ENCODE measurements at regions not wholly inside any gene's neighbourhood (a gene's known extent, or its start where the extent isn't known, plus 50 kb on each side); places are given as distances from the start of the nearest gene placed in this dataset.
"Not testable (repeated sequence)": the region's sequence is repeated elsewhere in the genome, so short reads cannot be mapped to it uniquely, and the experiment has no call there.

DNA sequence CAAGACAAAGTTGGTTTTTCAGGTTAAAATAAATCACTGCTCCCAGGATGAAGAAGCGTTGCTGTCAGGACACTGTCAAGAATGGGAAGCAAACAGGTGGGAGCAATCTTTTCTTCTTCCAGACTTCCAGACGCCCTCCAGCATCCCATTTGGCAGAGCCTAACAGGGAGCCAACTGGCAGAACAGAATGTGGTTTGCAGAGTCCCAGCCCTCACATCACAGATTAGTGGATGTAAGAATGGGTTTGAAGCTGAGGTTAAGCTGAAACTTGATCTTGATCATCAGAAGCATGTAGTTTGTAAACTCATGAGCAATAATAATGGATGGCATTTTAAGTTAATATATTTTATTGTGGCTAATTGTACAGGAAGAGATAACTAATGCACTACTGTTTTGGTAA, 636.4 kb downstream of the SLC6A15 start:
- DNase-seq, result no peak

DNA sequence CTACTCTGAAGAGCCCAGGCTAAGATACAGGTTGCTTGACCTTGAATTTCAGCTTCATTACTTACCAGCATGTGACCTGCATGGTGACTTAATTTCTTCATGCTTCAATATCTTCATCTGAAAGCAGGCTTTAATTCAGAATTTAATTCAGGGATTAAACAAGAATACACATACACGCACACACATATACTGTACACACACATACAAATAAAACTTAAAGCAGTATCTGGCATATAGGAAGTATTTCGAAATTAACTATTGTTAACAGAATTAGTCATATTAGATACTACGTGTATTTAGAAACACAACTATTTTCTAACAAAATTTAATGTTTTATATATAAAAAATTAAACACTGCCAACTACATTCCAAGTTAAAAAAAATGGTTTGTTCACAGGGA, 640.3 kb downstream of the SLC6A15 start:
- no peak for DNase-seq

DNA sequence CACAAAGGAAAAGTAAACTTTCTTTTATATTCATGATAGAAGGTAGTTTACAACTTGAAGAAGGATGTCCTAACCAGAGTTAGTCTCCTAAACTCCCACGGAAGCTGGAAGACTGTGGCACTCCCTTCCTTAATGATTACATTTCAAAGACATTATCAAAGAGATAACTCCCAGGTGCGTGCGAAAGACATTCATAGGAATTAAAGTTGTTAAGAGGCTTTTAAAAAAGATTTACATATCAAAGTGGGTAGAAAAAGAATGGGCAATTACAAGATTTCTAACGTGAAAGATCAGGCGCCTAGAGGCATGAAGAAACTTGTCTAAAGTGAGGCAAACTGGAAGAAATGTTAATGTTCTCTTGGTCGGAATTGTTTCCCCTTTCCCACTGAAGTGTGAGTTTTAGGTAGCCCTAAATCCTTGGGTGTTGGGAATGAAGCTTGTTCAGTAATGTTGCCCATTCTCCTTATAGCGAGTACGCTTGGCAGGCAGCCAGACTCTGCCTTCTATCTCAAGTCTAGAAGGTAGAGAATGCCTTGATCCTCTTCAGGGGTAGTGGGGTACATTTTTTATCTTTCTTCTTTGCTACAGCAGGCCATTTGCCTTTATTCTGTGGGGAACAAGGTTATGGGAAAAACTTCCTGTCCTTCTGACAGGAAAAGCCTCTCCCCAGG, 642.0 kb downstream of the SLC6A15 start:
- no peak for DNase-seq

DNA sequence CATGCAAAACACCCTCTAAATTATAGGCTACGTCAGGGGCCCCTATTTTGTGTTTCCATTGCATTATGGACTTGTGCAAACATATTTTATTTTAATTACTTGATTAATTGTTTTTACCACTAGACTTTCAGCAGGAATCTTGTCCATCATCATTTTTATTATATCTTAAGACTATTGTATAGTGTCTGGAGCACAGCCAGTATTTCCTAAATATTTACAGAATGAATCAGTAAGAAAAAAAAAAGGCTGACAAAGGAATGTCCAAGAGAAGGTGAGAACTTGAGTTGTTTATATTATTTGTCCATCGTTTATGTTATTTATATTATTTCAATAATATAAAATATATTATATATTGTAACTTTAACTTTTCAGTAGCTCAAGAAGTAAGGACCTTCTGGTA, 664.7 kb downstream of the SLC6A15 start:
- DNase-seq, result no peak

DNA sequence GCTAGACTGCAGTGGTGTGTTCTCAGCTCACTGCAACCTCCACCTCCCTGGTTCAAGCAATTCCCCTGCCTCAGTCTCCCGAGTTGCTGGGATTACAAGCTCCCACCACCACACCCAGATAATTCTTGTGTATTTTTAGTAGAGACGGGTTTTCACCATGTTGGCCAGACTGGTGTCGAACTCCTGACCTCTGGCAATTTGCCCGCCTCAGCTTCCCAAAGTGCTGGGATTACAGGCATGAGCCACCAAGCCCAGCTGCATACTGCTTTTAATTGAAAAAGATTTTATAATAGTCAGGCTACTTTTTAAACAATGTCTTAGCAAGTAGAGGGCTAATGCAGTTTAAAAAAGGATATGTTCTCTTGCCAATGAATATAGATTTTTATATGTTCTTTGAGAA, 668.9 kb downstream of the SLC6A15 start:
- DNase-seq, result no peak

DNA sequence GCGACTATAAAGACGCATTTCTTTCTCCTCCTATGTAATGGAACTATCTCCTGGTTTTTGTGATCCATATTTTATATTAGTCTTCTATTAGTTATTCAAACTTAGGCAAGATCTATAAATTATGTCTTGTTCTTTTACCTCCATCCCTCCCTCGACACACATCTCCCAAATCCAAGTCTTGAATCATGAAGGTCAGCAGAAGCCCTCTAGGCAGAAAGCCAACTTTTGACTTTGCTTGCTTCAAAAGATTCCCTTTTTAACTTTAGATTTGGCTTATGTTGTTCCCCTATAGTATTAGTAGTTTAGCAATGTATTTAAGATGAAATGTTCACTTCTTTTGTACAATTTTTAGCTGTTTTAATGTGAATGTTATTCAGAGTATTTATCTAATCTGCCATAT, 689.8 kb downstream of the SLC6A15 start:
- no peak for DNase-seq

DNA sequence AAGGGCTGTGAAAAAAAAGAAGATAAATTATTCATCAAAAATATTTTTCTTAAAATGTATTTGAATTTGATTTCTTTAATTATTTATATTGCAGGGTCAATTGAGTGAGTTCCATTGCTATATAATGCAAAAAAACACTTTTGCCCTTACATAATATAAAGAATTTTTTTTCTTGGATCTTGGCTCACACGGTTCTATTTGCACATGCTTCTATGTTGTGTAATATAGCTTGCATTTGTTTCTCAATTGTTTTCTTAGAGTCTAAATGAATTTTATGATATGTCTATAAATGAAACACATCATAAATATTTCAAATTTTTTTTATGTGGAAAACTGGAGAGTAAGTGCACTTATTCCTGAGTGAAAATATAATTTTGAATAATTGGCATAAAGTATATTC, 694.2 kb downstream of the SLC6A15 start:
- no peak for DNase-seq

DNA sequence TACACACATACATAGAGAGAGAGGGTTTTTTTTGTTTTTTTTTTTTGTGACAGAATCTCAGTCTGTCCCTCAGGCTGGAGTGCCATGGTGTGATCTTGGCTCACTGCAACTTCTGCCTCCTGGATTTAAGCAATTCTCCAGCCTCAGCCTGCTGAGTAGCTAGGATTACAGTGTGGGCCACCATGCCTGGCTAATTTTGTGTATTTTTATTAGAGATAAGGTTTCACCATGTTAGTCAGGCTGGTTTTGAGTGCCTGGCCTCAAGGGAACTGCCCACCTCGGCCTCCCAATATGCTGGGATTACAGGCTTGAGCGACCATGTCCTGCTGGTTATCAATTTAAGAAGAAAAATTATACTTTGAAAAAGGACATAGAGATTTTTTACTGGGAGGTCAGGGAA, 710.6 kb downstream of the SLC6A15 start:
- no peak for DNase-seq

DNA sequence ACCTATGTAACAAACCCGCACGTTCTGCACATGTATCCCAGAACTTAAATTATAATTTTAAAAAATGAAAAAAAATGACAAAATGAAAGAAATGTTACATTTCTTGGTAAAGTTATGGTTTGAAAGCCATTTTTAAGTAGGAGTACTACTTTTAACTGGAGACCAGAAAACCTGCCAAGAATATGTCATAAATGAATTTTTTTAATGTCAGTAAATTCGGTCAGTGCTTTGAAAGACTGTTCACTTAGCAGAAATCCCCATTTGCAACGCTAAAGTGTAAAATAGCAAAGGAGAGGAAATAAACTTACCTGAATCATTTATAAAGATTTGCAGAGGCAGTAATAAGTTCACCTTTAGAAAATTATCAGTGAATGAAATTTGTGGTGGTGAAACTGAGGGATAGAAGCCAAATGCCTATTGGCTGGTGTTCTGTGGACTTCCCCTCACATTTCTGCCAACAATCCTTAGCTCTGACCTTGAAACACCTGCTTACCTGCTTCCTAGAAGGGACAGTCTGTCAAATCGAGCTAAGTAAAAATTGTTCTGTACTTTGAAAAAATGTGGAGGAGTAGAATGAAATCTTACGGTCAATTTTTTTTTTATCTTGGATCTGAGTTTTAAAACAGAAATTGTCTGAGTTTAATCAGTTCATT, 714.2 kb downstream of the SLC6A15 start:
- no peak for DNase-seq

DNA sequence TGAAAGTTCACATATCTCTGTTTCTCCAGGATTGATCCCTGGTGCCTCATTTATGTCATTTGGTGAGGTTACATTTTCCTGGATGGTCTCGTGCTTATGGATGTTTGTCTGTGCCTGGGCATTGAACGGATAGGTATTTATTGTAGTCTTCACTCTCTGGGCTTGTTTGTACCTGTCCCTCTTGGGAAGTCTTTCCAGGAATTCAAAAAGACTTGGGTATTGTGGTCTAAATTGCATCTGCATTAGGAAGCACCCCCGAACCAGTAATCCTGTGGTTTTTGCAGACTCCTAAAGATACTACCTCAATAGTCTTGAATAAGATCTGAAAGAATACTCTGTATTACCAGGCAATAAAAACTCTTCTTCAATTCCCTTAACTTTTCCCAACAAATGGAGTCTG, 720.8 kb downstream of the SLC6A15 start:
- DNase-seq, result no peak

DNA sequence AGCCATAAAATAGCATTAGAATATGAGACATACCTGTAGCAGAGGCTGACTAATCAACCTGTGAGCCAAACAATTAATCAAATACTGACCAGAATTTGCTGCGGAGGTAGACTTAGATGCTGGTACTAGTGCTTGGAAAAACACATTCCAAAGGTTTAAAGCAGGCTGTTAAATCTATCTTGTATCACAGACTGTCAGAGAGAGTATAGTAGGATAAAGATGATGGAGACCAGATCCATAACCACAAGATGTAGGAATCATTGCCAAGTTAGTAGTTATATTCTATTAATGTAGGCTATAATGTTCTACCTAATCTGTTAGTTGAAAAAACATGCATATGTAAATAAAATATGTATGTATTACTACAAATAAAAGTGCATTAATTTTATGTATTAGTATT, 726.2 kb downstream of the SLC6A15 start:
- DNase-seq, result no peak

DNA sequence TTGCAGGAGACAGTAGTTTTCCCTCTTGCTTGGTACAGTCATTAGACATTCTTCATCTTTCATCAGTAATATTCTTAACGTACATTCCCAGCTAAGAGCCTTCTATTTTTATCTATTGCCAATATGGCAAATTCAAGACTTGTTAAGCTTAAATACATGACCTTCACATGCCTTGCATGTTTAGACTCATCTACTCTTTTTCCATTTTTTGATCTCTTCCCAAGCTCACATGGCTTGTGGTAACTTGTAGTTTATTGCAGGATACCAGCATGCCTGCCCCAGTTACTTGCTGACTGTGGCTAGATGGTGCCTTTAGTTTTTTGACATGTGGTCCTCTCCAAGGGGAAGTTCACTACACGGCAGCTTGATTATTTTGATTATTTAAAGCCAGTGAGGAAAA, 729.0 kb downstream of the SLC6A15 start:
- no peak for DNase-seq

DNA sequence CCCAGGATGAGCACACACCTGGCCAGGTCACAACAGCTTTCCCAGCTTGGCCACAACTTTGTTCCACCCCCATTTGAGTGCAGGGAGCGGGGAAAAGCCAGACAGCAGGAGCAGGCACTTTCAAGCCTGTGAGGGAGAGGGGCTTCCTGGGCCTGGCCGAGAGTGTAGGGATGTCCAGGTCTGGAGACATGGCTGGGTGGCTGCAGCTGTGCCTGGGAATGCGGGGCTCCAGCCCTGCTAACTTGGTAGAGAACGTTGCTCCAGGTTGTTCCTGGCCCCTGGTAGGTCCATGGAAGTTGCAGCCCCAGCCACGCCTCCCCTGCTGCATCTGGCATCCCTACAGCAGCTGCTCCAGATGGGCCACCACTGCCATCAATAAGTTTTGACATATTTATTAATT, 738.5 kb downstream of the SLC6A15 start:
- DNase-seq, result no peak

DNA sequence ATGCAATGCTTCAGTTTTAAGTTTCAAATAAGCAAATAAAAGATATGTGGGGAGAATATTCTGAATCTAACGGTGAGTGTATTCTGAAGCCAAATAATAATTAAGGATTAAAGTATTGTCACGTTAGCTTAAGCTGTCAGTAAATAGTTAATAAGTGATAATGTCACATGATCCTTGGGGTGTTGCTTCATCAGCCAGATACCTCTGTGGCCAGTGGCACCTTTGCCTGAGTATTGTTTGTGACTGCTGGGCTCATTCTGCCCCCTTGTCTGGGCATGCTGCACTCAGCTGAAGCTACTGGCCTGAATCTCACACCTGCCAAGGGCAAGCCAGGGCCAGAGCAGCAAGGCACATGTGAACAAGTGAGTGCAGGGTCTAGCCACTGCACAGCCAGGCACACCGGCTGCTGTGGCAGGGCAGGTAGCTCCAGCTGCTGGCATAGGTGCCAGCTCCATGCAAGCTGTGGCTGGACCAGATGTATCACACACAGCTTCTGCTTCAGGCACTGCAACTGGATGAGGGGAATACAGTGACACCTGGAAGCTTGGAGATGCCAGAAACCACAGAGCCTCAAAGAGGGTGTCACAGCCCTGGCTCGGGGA, 739.7 kb downstream of the SLC6A15 start:
- DNase-seq, result no peak

DNA sequence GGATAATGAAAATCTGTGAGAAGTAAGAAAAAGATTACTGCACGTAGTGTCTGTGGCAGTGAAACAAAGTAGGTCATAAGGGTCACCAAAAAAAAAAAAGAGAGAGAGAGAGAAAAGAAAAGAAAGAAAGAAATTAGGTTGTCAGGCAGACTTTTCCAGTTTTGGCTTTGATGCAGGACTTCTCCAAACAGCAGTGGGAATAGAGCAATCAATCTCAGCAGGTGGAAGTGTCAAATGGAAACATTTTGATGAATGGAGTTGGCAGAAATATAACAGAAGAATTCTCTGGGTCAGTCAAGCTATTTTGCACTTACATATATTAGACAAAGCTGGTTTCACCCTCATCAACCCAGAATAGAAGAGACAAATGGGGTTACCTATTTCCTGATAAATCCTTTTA, 745.8 kb downstream of the SLC6A15 start:
- no peak for DNase-seq

DNA sequence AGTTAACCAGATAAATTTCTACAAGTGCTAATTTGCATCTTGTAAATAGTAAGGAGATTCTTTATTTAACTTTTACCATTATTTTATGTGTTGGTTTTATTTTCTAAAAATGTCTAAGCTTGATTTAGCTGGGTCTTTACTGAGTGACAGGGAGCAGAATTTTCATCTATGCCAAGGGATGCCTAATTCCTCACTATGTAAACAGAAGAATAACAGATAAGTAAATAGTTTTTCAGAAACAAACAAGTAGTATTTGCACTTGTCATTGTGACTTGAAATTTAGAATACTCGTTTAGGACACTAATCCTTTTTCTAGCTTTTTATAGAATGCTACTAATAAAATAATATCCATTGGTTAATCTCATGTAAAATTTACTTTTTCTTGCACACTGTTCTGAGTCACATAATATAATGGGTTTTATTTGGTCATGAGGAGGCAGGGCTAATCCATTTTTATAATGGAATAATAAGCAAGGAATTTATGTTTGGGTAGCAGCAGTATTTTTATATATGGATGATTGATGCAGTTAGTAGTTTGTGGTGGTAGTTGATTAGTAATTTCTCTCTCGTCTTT, 746.5 kb downstream of the SLC6A15 start:
- DNase-seq, result no peak

DNA sequence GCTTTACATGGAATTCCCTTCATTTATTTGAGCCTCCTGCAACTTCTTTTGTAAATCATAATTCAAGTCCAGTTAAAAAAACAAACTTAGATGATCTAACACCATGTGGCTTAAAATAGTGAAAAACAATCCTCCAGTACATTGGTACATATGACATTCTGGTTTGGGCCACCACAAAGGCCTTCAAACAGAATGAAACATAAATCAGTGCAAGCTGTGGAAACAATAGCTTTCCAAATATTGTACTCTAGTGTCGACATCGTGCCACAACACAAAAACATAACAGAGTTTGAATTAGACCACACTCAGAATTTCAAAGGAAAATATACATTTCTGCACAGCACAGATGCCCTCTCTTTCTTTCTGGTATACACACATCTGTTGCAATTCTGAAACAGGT, 751.3 kb downstream of the SLC6A15 start:
- no peak for DNase-seq

DNA sequence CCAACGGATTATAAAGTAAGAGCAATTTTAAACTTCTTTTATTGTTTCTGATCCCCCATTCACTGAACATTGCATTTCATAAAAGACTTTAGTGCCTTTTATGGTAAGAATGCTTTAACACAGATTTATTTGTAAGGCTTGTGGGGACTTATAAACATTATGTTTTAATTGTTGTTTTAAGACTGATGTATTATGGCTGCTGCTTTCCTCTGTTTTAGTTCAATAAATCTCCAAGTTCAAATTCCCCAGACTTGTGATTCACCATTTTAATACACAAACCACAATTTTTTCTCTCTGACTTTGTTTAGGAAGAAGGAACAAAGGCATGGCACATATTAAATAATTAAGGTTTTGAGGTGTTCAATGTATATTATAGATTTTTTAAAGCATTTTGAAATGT, 753.3 kb downstream of the SLC6A15 start:
- DNase-seq, result no peak

DNA sequence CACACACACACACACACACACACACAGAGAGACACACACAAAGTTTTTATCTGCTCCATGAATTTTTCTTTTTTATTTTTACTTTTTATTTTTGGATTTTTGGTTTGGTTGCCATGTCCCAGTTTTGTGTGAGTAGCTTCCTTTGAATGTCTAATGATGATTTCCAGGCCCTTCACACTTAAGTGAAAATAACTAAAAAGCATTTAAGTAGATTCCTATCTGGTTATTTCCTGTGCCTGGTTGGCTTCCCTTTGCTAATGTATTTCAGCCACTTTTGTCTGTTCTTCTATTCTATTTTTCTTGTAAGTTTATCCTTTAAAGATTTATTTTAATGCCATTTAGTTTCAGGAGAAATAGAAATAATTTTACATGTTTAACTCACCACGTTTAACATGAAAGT, 755.4 kb downstream of the SLC6A15 start:
- DNase-seq, result no peak

DNA sequence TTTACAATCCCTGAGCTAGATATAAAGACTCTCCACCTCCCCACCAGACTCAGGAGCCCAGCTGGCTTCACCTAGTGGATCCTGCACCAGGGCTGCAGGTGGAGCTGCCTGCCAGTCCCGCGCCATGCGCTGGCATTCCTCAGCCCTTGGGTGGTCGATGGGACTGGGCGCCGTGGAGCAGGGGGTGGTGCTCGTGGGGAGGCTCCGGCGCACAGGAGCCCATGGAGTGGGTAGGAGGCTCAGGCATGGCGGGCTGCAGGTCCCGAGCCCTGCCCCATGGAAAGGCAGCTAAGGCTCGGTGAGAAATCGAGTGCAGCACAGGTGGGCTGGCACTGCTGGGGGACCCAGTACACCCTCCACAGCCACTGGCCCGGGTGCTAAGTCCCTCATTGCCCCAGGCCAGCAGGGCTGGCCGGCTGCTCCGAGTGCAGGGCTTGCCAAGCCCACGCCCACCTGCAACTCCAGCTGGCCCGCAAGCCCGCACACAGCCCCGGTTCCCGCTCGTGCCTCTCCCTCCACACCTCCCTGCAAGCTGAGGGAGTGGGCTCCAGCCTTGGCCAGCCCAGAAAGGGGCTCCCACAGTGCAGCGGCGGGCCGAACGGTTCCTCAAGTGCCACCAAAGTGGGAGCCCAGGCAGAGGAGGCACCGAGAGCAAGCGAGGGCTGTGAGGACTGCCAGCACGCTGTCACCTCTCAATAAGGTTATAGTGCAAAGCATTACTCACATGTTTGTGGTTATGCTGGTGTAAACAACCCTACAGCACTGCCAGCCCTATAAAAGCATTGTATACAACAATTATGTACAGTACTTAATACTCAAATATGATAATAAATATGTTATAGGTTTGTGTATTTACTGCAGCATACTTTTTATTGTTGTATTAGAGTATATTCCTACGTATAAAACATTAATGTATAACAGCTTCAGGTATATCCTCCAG, 757.3 kb downstream of the SLC6A15 start:
- not testable (repeated sequence) for DNase-seq

DNA sequence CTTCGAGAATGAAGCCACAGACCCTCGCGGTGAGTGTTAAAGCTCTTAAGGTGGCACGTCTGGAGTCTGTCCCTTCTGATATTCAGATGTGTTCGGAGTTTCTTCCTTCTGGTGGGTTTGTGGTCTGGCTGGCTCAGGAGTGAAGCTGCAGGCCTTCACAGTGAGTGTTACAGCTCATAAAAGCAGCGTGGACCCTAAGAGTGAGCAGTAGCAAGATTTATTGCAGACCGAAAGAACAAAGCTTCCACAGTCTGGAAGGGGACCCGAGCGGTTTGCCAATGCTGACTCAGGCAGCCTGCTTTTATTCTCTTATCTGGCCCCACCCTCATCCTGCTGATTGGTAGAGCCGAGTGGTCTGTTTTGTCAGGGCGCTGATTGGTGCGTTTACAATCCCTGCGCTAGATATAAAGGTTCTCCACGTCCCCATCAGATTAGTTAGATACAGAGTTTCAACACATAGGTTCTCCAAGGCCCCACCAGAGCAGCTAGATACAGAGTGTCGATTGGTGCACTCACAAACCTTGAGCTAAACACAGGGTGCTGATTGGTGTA, 758.1 kb downstream of the SLC6A15 start:
- DNase-seq, result not testable (repeated sequence)

Measured in amygdala (tissue), 56 donors.